Stimulated activated CD8-positive, alpha-beta memory T cell treated with anti-CD3 and anti-CD28 coated beads, Interleukin-4, amount 100 ng/mL, for 48 hours (primary cell): ENCODE measurements at regions not wholly inside any gene's neighbourhood (a gene's known extent, or its start where the extent isn't known, plus 50 kb on each side); places are given as distances from the start of the nearest gene placed in this dataset.

ENCODE experiments used
- DNase-seq: peaks from one replicate; pipeline ENCODE4 v3.0.0-alpha.2; 2020

- no peak for DNase-seq
Observed at GRCh38 chr16:64149756-64150155, 972.1 kb downstream of the CDH11 start.

GRCh38 chr16:64148356-64148755 is 973.5 kb downstream of the CDH11 start:
- DNase-seq, result no peak

- no peak for DNase-seq
Observed at GRCh38 chr16:64147941-64148340, 973.9 kb downstream of the CDH11 start.

- no peak for DNase-seq
Observed at GRCh38 chr16:64144617-64145016, 977.2 kb downstream of the CDH11 start.

GRCh38 chr16:64138621-64139020 is 983.2 kb downstream of the CDH11 start:
- DNase-seq, result no peak

GRCh38 chr16:64138006-64138405 is 983.9 kb downstream of the CDH11 start:
- no peak for DNase-seq

GRCh38 chr16:64136743-64137142 is 985.1 kb downstream of the CDH11 start:
- no peak for DNase-seq

GRCh38 chr16:64136314-64136713 is 985.5 kb downstream of the CDH11 start:
- DNase-seq, result no peak

GRCh38 chr16:64133366-64133765 is 988.5 kb downstream of the CDH11 start:
- no peak for DNase-seq

GRCh38 chr16:64132759-64133361 is 989.0 kb downstream of the CDH11 start:
- no peak for DNase-seq

GRCh38 chr16:64132190-64132589 is 989.7 kb downstream of the CDH11 start:
- no peak for DNase-seq

- no peak for DNase-seq
Observed at GRCh38 chr16:64131423-64131822, 990.4 kb downstream of the CDH11 start.

- no peak for DNase-seq
Observed at GRCh38 chr16:64130140-64130539, 991.7 kb downstream of the CDH11 start.

GRCh38 chr16:64122177-64122576 is 999.7 kb downstream of the CDH11 start:
- DNase-seq, result no peak

- DNase-seq, result no peak
Observed at GRCh38 chr16:64121473-64121872, 1000.4 kb downstream of the CDH11 start.

GRCh38 chr16:64116151-64116550 is 1005.7 kb downstream of the CDH11 start:
- DNase-seq, result no peak

- no peak for DNase-seq
Observed at GRCh38 chr16:64109241-64109640, 1012.6 kb downstream of the CDH11 start.

GRCh38 chr16:64102654-64103053 is 1019.2 kb downstream of the CDH11 start:
- DNase-seq, result no peak

GRCh38 chr16:64098451-64098850 is 1023.4 kb downstream of the CDH11 start:
- no peak for DNase-seq

GRCh38 chr16:64096689-64097088 is 1025.2 kb downstream of the CDH11 start:
- DNase-seq, result no peak

GRCh38 chr16:64094992-64095634 is 1026.8 kb downstream of the CDH11 start:
- DNase-seq, result no peak

GRCh38 chr16:64094181-64094965 is 1027.5 kb downstream of the CDH11 start:
- DNase-seq, result no peak

GRCh38 chr16:64092271-64092670 is 1029.6 kb downstream of the CDH11 start:
- no peak for DNase-seq

- no peak for DNase-seq
Observed at GRCh38 chr16:64090327-64090726, 1031.5 kb downstream of the CDH11 start.
